Endothelial cell of umbilical vein (primary cell): ENCODE measurements at regions not wholly inside any gene's neighbourhood (a gene's known extent, or its start where the extent isn't known, plus 50 kb on each side); places are given as distances from the start of the nearest gene placed in this dataset.

Experiments used
- BruUV-seq: library from RNA; stranded (reverse); fragments of 400-500 nt; replicated peaks from 2 replicates; lab custom pipeline; 2021; lab: Mats Ljungman, UMichigan
- CTCF ChIA-PET: fragments of 300-600, 350-600 bp; sonication (Branson Sonifier 250); formaldehyde crosslinking; loops from one replicate; lab custom pipeline; 2021; ENCODE audit warnings: antibody characterized with exemption, inconsistent platforms; lab: Charles Lee
- POLR2A ChIA-PET: fragments of 300-600, 350-600 bp; sonication (Branson Sonifier 250); formaldehyde crosslinking; loops from one replicate; lab custom pipeline; 2021; ENCODE audit warnings: antibody characterized with exemption, inconsistent platforms; lab: Charles Lee
- DNase-seq: peaks from one replicate; pipeline ENCODE4 v3.0.0-alpha.2; 2011; ENCODE audit warnings: low read depth, low spot score
- FAIRE-seq: peaks from 2 replicates; lab custom pipeline; 2011; peaks lifted over from hg19 to GRCh38; lab: Jason Lieb, UNC
- H2AFZ ChIP-seq: 2 replicates; pipeline ENCODE4 v1.6.0; 2012; ENCODE audit warnings: low read depth, low read length, control low read depth, inconsistent platforms
- H3K27ac ChIP-seq: 2 replicates; pipeline ENCODE4 v1.5.1; 2011; ENCODE audit warnings: low read depth, mild to moderate bottlenecking, control low read depth, low read length, moderate library complexity; ENCODE audit not compliant: insufficient read depth
- H3K27me3 ChIP-seq, 2 experiments: 2 replicates each; pipeline versions ENCODE4 v1.6.0 to v1.6.1; 2011; ENCODE audit warnings: low read length in 2 of 2, mixed read lengths in 1 of 2; ENCODE audit not compliant: control insufficient read depth in 2 of 2, insufficient read depth in 2 of 2
- H3K36me3 ChIP-seq, 2 experiments: 2 replicates in 1 of 2; 3 replicates in 1 of 2; pipeline ENCODE4 v1.5.1; 2011; ENCODE audit warnings: low read length in 2 of 2, mild to moderate bottlenecking in 1 of 2, moderate library complexity in 1 of 2; ENCODE audit not compliant: control insufficient read depth in 2 of 2, insufficient read depth in 2 of 2; ENCODE audit errors: extremely low read depth in 1 of 2
- H3K4me1 ChIP-seq: 3 replicates; pipeline ENCODE4 v1.5.1; 2011; ENCODE audit warnings: mild to moderate bottlenecking, low read length; ENCODE audit not compliant: control insufficient read depth, insufficient read depth; ENCODE audit errors: extremely low read depth
- H3K4me2 ChIP-seq: 2 replicates; pipeline ENCODE4 v1.6.1; 2011; ENCODE audit warnings: low read length, control low read depth, mixed read lengths; ENCODE audit not compliant: insufficient read depth
- H3K4me3 ChIP-seq, 3 experiments: fragments of 200-600 bp in 1 of 3; sonication (generic), shearing (Covaris generic) in 1 of 3; replicated peaks in 1 of 3; 2 replicates each; pipeline ENCODE4 v1.5.1; 2011 to 2016; ENCODE audit warnings: control low read depth in 3 of 3, low read length in 3 of 3, mild to moderate bottlenecking in 2 of 3, inconsistent platforms in 1 of 3, low read depth in 1 of 3, moderate library complexity in 1 of 3; ENCODE audit not compliant: insufficient read depth in 1 of 3
- H3K79me2 ChIP-seq: 2 replicates; pipeline ENCODE4 v1.6.0; 2012; ENCODE audit warnings: low read length, inconsistent platforms; ENCODE audit not compliant: control insufficient read depth, insufficient read depth
- H3K9ac ChIP-seq: replicated peaks from 2 replicates; pipeline ENCODE3; 2011; ENCODE audit warnings: low read length, control low read depth; ENCODE audit not compliant: insufficient read depth; ENCODE audit errors: extremely low read depth
- H3K9me1 ChIP-seq: replicated peaks from 3 replicates; pipeline ENCODE4 v1.6.0; 2011; ENCODE audit warnings: mild to moderate bottlenecking, low read length; ENCODE audit not compliant: control insufficient read depth, insufficient read depth; ENCODE audit errors: extremely low read depth
- H3K9me3 ChIP-seq: replicated peaks from 2 replicates; pipeline ENCODE4 v1.5.1; 2012; ENCODE audit warnings: low read length, inconsistent platforms; ENCODE audit not compliant: control insufficient read depth, insufficient read depth
- H4K20me1 ChIP-seq: replicated peaks from 2 replicates; pipeline ENCODE3; 2011; ENCODE audit warnings: mild to moderate bottlenecking, low read length; ENCODE audit not compliant: control insufficient read depth, insufficient read depth; ENCODE audit errors: extremely low read depth
- CTCF ChIP-seq, 2 donors: IDR thresholded peaks; 1 replicate in 1 of 2; 2 replicates in 1 of 2; pipeline ENCODE4 v1.5.1; 2011; ENCODE audit warnings: low read length in 2 of 2, mild to moderate bottlenecking in 2 of 2, moderate library complexity in 2 of 2, control low read depth in 1 of 2, inconsistent platforms in 1 of 2, low read depth in 1 of 2; ENCODE audit not compliant: insufficient read depth in 1 of 2; ENCODE audit errors: extremely low read depth in 1 of 2
- EZH2 ChIP-seq: IDR thresholded peaks from 2 replicates; pipeline ENCODE4 v1.6.1; 2012; ENCODE audit warnings: borderline replicate concordance, low read depth, mild to moderate bottlenecking, moderate library complexity, low read length, inconsistent platforms; ENCODE audit not compliant: severe bottlenecking
- FOS ChIP-seq: IDR thresholded peaks from 2 replicates; pipeline ENCODE4 v1.6.1; 2011; ENCODE audit warnings: mild to moderate bottlenecking, low read length, moderate library complexity, borderline replicate concordance; ENCODE audit not compliant: insufficient read depth
- GATA2 ChIP-seq: IDR thresholded peaks from 2 replicates; pipeline ENCODE4 v1.7.0; 2011; ENCODE audit warnings: low read depth, mild to moderate bottlenecking, moderate library complexity, mixed read lengths, low read length; ENCODE audit not compliant: insufficient read length, insufficient read depth
- JUN ChIP-seq: IDR thresholded peaks from 2 replicates; pipeline ENCODE4 v1.6.1; 2011; ENCODE audit warnings: borderline replicate concordance, low read depth; ENCODE audit not compliant: insufficient read length, insufficient read depth
- MYC ChIP-seq: IDR thresholded peaks from one replicate; pipeline ENCODE4 v1.6.1; 2011; ENCODE audit warnings: mild to moderate bottlenecking, low read depth, low read length
- POLR2A ChIP-seq: IDR thresholded peaks from 2 replicates; pipeline ENCODE4 v1.6.1; 2012; ENCODE audit warnings: low read depth, mild to moderate bottlenecking, control low read depth, low read length
- POLR2AphosphoS5 ChIP-seq: IDR thresholded peaks from 2 replicates; pipeline ENCODE4 v1.6.1; 2012; ENCODE audit warnings: low read depth, mild to moderate bottlenecking, control low read depth, low read length, moderate library complexity; ENCODE audit not compliant: insufficient read depth
- dilution Hi-C: fragments of 300-500 bp; cut with MboI; formaldehyde crosslinking; loops from one replicate; pipeline ENCODE4 v1.15.0; 2019; ENCODE audit warnings: low sequenced_read_pairs; ENCODE audit not compliant: extremely low pct_ligation_motif_present
- intact Hi-C: fragments of 100-400 bp; cut with micrococcal nuclease; formaldehyde crosslinking; loops from one replicate; pipeline ENCODE4 v1.10.0; 2022
- TF ChIP-seq, protein P1 (sequence below): IDR thresholded peaks from 2 replicates; pipeline ENCODE4 v1.6.1; 2011; ENCODE audit not compliant: insufficient read depth, insufficient read length

- Histone ChIP-seq H2AFZ (no peak overlapping the region), H3K27me3 (peaks cover 0 to 4% of the 10 kb centered on the region in 2 experiments), H3K4me3 (no peak overlapping the region), H3K79me2 (no peaks in the 10 kb centered on the region), H3K36me3 (no peaks in the 10 kb centered on the region), H3K9me1 (no peaks in the 10 kb centered on the region), H3K27ac (no peak overlapping the region), H3K4me1 (no peaks in the 10 kb centered on the region), H4K20me1 (no peaks in the 10 kb centered on the region), H3K4me2 (no peak overlapping the region), H3K9me3 (no peaks in the 10 kb centered on the region), H3K9ac (no peak overlapping the region)
- TF ChIP-seq GATA2 = no peak
- TF ChIP-seq, protein P1, sequence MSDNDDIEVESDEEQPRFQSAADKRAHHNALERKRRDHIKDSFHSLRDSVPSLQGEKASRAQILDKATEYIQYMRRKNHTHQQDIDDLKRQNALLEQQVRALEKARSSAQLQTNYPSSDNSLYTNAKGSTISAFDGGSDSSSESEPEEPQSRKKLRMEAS = no peak
- TF ChIP-seq EZH2 = no peak
- TF ChIP-seq POLR2AphosphoS5 = no peak
- no peak for TF ChIP-seq JUN
- no peak for TF ChIP-seq MYC
- TF ChIP-seq POLR2A = no peak
- TF ChIP-seq FOS = no peak
- TF ChIP-seq CTCF (IDR thresholded peaks at IDR 0.05; ENCODE audit: extremely low read depth in 1 of 2, insufficient read depth in 1 of 2, low read depth in 1 of 2, low read length in 2 of 2) = no peak
- BruUV-seq = no TSS peak
- dilution Hi-C loops (no loop called here), intact Hi-C loops (no loop called here)
- DNase-seq = no peak
- no peak for FAIRE-seq
- POLR2A ChIA-PET = no interaction called here
- CTCF ChIA-PET = no interaction called here
Measured at GRCh38 chr5:1722877-1723276, 76.8 kb downstream of the MRPL36 start.
